ENCODE measurements at regions not wholly inside any gene's neighbourhood (a gene's known extent, or its start where the extent isn't known, plus 50 kb on each side); places are given as distances from the start of the nearest gene placed in this dataset.
A peak's percentile ranks its signal among the peaks of the same experiment; 100 is the strongest.

GRCh38 chr4:119865389-119865788 lies 201.3 kb downstream of the MAD2L1 start:
- Histone ChIP-seq H3K27me3 (ENCODE audit: control insufficient read depth in 1 of 2, insufficient read depth in 2 of 2, low read length in 2 of 2) (no peaks in the 10 kb centered on the region), H3K4me1 (ENCODE audit: insufficient read depth, low read length) (no peaks in the 10 kb centered on the region), H3K9ac (ENCODE audit: low read length) (no peak overlapping the region), H3K4me3 (ENCODE audit: low read depth in 1 of 2, low read length in 2 of 2) (no peak overlapping the region), H3K27ac (ENCODE audit: low read depth, low read length) (no peak overlapping the region), H3K36me3 (ENCODE audit: insufficient read depth, low read length) (no peaks in the 10 kb centered on the region), H3K9me3 (ENCODE audit: low read length) (no peaks in the 10 kb centered on the region)

- Histone ChIP-seq H3K9me3 (ENCODE audit: low read length) (no peaks in the 10 kb centered on the region), H3K4me3 (ENCODE audit: low read depth in 1 of 2, low read length in 2 of 2) (no peak overlapping the region), H3K4me1 (ENCODE audit: insufficient read depth, low read length) (no peaks in the 10 kb centered on the region), H3K27me3 (ENCODE audit: control insufficient read depth in 1 of 2, insufficient read depth in 2 of 2, low read length in 2 of 2) (no peaks in the 10 kb centered on the region), H3K27ac (ENCODE audit: low read depth, low read length) (no peak overlapping the region), H3K36me3 (ENCODE audit: insufficient read depth, low read length) (no peaks in the 10 kb centered on the region), H3K9ac (ENCODE audit: low read length) (no peak overlapping the region)
These were observed 204.9 kb downstream of the MAD2L1 start for GRCh38 chr4:119861731-119862130.

GRCh38 chr4:119858176-119858575 lies 208.5 kb downstream of the MAD2L1 start:
- Histone ChIP-seq H3K27ac (ENCODE audit: low read depth, low read length) (no peak overlapping the region), H3K4me1 (ENCODE audit: insufficient read depth, low read length) (no peaks in the 10 kb centered on the region), H3K9ac (ENCODE audit: low read length) (no peak overlapping the region), H3K4me3 (ENCODE audit: low read depth in 1 of 2, low read length in 2 of 2) (no peak overlapping the region), H3K36me3 (ENCODE audit: insufficient read depth, low read length) (no peaks in the 10 kb centered on the region), H3K9me3 (ENCODE audit: low read length) (no peaks in the 10 kb centered on the region), H3K27me3 (ENCODE audit: control insufficient read depth in 1 of 2, insufficient read depth in 2 of 2, low read length in 2 of 2) (no peaks in the 10 kb centered on the region)

GRCh38 chr4:119854364-119854763 lies 212.3 kb downstream of the MAD2L1 start:
- Histone ChIP-seq H3K9me3 (ENCODE audit: low read length) (no peaks in the 10 kb centered on the region), H3K27me3 (ENCODE audit: control insufficient read depth in 1 of 2, insufficient read depth in 2 of 2, low read length in 2 of 2) (no peaks in the 10 kb centered on the region), H3K4me1 (ENCODE audit: insufficient read depth, low read length) (no peaks in the 10 kb centered on the region), H3K9ac (ENCODE audit: low read length) (no peak overlapping the region), H3K4me3 (ENCODE audit: low read depth in 1 of 2, low read length in 2 of 2) (no peak overlapping the region), H3K27ac (ENCODE audit: low read depth, low read length) (no peak overlapping the region), H3K36me3 (ENCODE audit: insufficient read depth, low read length) (no peaks in the 10 kb centered on the region)

- Histone ChIP-seq H3K9me3 (ENCODE audit: low read length) (no peaks in the 10 kb centered on the region), H3K9ac (ENCODE audit: low read length) (no peak overlapping the region), H3K4me3 (ENCODE audit: low read depth in 1 of 2, low read length in 2 of 2) (no peak overlapping the region), H3K27ac (ENCODE audit: low read depth, low read length) (no peak overlapping the region), H3K36me3 (ENCODE audit: insufficient read depth, low read length) (no peaks in the 10 kb centered on the region), H3K27me3 (ENCODE audit: control insufficient read depth in 1 of 2, insufficient read depth in 2 of 2, low read length in 2 of 2) (no peaks in the 10 kb centered on the region), H3K4me1 (ENCODE audit: insufficient read depth, low read length) (no peaks in the 10 kb centered on the region)
These were observed 215.0 kb downstream of the MAD2L1 start for GRCh38 chr4:119851649-119852048.

GRCh38 chr4:119841361-119841760 lies 212.8 kb upstream of the PDE5A start:
- no peaks in the 10 kb centered on the region for H3K36me3 ChIP-seq (ENCODE audit: insufficient read depth, low read length)
- H3K4me3 ChIP-seq (ENCODE audit: low read depth in 1 of 2, low read length in 2 of 2) = no peak overlapping the region
- H3K4me1 ChIP-seq (ENCODE audit: insufficient read depth, low read length) = no peaks in the 10 kb centered on the region
- H3K9ac ChIP-seq (ENCODE audit: low read length) = no peak overlapping the region
- no peaks in the 10 kb centered on the region for H3K9me3 ChIP-seq (ENCODE audit: low read length)
- no peak overlapping the region for H3K27ac ChIP-seq (ENCODE audit: low read depth, low read length)
- H3K27me3 ChIP-seq (ENCODE audit: control insufficient read depth in 1 of 2, insufficient read depth in 2 of 2, low read length in 2 of 2) = no peaks in the 10 kb centered on the region

- H3K27ac ChIP-seq (ENCODE audit: low read depth, low read length) = peak overlapping the region; percentile 19
- H3K27me3 ChIP-seq (ENCODE audit: control insufficient read depth in 1 of 2, insufficient read depth in 2 of 2, low read length in 2 of 2) = no peaks in the 10 kb centered on the region
- no peak overlapping the region for H3K4me3 ChIP-seq (ENCODE audit: low read depth in 1 of 2, low read length in 2 of 2)
- H3K9ac ChIP-seq (ENCODE audit: low read length) = no peak overlapping the region
- no peaks in the 10 kb centered on the region for H3K9me3 ChIP-seq (ENCODE audit: low read length)
- H3K4me1 ChIP-seq (ENCODE audit: insufficient read depth, low read length) = peaks cover 14% of the 10 kb centered on the region
- H3K36me3 ChIP-seq (ENCODE audit: insufficient read depth, low read length) = no peaks in the 10 kb centered on the region
These were observed 207.0 kb upstream of the PDE5A start for GRCh38 chr4:119835613-119835910.

- Histone ChIP-seq H3K9ac (ENCODE audit: low read length) (no peak overlapping the region), H3K27ac (ENCODE audit: low read depth, low read length) (peak overlapping the region; percentile 19), H3K4me3 (ENCODE audit: low read depth in 1 of 2, low read length in 2 of 2) (no peak overlapping the region), H3K4me1 (ENCODE audit: insufficient read depth, low read length) (peaks cover 14% of the 10 kb centered on the region), H3K36me3 (ENCODE audit: insufficient read depth, low read length) (no peaks in the 10 kb centered on the region), H3K27me3 (ENCODE audit: control insufficient read depth in 1 of 2, insufficient read depth in 2 of 2, low read length in 2 of 2) (no peaks in the 10 kb centered on the region), H3K9me3 (ENCODE audit: low read length) (no peaks in the 10 kb centered on the region)
These were observed 206.5 kb upstream of the PDE5A start for GRCh38 chr4:119834906-119835612.

GRCh38 chr4:119833611-119834010 lies 205.0 kb upstream of the PDE5A start:
- no peak overlapping the region for H3K27ac ChIP-seq (ENCODE audit: low read depth, low read length)
- no peaks in the 10 kb centered on the region for H3K27me3 ChIP-seq (ENCODE audit: control insufficient read depth in 1 of 2, insufficient read depth in 2 of 2, low read length in 2 of 2)
- H3K9ac ChIP-seq (ENCODE audit: low read length) = no peak overlapping the region
- H3K9me3 ChIP-seq (ENCODE audit: low read length) = no peaks in the 10 kb centered on the region
- H3K4me3 ChIP-seq (ENCODE audit: low read depth in 1 of 2, low read length in 2 of 2) = no peak overlapping the region
- no peaks in the 10 kb centered on the region for H3K36me3 ChIP-seq (ENCODE audit: insufficient read depth, low read length)
- H3K4me1 ChIP-seq (ENCODE audit: insufficient read depth, low read length) = peaks cover 14% of the 10 kb centered on the region

- Histone ChIP-seq H3K27ac (ENCODE audit: low read depth, low read length) (no peak overlapping the region), H3K4me1 (ENCODE audit: insufficient read depth, low read length) (peaks cover 14% of the 10 kb centered on the region)
These were observed 204.2 kb upstream of the PDE5A start for GRCh38 chr4:119832776-119833175.

GRCh38 chr4:119829326-119829725 lies 200.7 kb upstream of the PDE5A start:
- Histone ChIP-seq H3K9ac (ENCODE audit: low read length) (no peak overlapping the region), H3K9me3 (ENCODE audit: low read length) (no peaks in the 10 kb centered on the region), H3K36me3 (ENCODE audit: insufficient read depth, low read length) (no peaks in the 10 kb centered on the region), H3K4me1 (ENCODE audit: insufficient read depth, low read length) (no peaks in the 10 kb centered on the region), H3K4me3 (ENCODE audit: low read depth in 1 of 2, low read length in 2 of 2) (no peak overlapping the region), H3K27me3 (ENCODE audit: control insufficient read depth in 1 of 2, insufficient read depth in 2 of 2, low read length in 2 of 2) (no peaks in the 10 kb centered on the region), H3K27ac (ENCODE audit: low read depth, low read length) (no peak overlapping the region)

More at GRCh38 chr4:119832776-119833175, 204.2 kb upstream of the PDE5A start:
- Histone ChIP-seq H3K9ac (ENCODE audit: low read length) (no peak overlapping the region), H3K27me3 (ENCODE audit: control insufficient read depth in 1 of 2, insufficient read depth in 2 of 2, low read length in 2 of 2) (no peaks in the 10 kb centered on the region), H3K36me3 (ENCODE audit: insufficient read depth, low read length) (no peaks in the 10 kb centered on the region), H3K9me3 (ENCODE audit: low read length) (no peaks in the 10 kb centered on the region), H3K4me3 (ENCODE audit: low read depth in 1 of 2, low read length in 2 of 2) (no peak overlapping the region)

GRCh38 chr4:119825696-119826095 lies 197.1 kb upstream of the PDE5A start:
- no peaks in the 10 kb centered on the region for H3K36me3 ChIP-seq (ENCODE audit: insufficient read depth, low read length)

More at GRCh38 chr4:119825696-119826095, 197.1 kb upstream of the PDE5A start:
- H3K4me1 ChIP-seq (ENCODE audit: insufficient read depth, low read length) = no peaks in the 10 kb centered on the region
- no peaks in the 10 kb centered on the region for H3K9me3 ChIP-seq (ENCODE audit: low read length)
- H3K4me3 ChIP-seq (ENCODE audit: low read depth in 1 of 2, low read length in 2 of 2) = no peak overlapping the region
- no peak overlapping the region for H3K9ac ChIP-seq (ENCODE audit: low read length)
- no peak overlapping the region for H3K27ac ChIP-seq (ENCODE audit: low read depth, low read length)
- no peaks in the 10 kb centered on the region for H3K27me3 ChIP-seq (ENCODE audit: control insufficient read depth in 1 of 2, insufficient read depth in 2 of 2, low read length in 2 of 2)

All from muscle layer of colon (tissue), 2 donors.